ENCODE measurements at regions not wholly inside any gene's neighbourhood (a gene's known extent, or its start where the extent isn't known, plus 50 kb on each side); places are given as distances from the start of the nearest gene placed in this dataset.

- Mint-ChIP-seq H3K9me3 (peaks cover 36% of the 10 kb centered on the region), H3K36me3 (ENCODE audit: low read depth) (peaks cover 14% of the 10 kb centered on the region; the same call in 2 of the 3 replicates), H3K27ac (no peak overlapping the region), H3K4me3 (no peak overlapping the region), H3K4me1 (no peaks in the 10 kb centered on the region), H3K27me3 (ENCODE audit: insufficient read depth, low read depth, poor library complexity) (no peaks in the 10 kb centered on the region)
- DNase-seq (ENCODE audit: low spot score) (no peak), ATAC-seq (no peak)
- Histone ChIP-seq H3K36me3 (ENCODE audit: insufficient read depth) (no peaks in the 10 kb centered on the region), H3K79me2 (replicated peaks; ENCODE audit: insufficient read depth) (no peaks in the 10 kb centered on the region), H4K20me1 (replicated peaks; ENCODE audit: insufficient read depth) (no peaks in the 10 kb centered on the region), H3K4me1 (ENCODE audit: insufficient read depth) (no peaks in the 10 kb centered on the region), H3K27me3 (ENCODE audit: insufficient read depth) (no peaks in the 10 kb centered on the region), H2AFZ (peak overlapping the region; percentile 78; the same call in 1 of the 2 replicates), H3K4me3 (no peak overlapping the region), H3K27ac (ENCODE audit: low read depth) (no peak overlapping the region), H3K4me2 (no peak overlapping the region), H3K9me2 (ENCODE audit: insufficient read depth) (no peaks in the 10 kb centered on the region), H3F3A (replicated peaks; ENCODE audit: low read depth) (no peaks in the 10 kb centered on the region)
- TF ChIP-seq ZNF114 (CRISPR knock-in tag; IDR thresholded peaks at IDR 0.05) (no peak), REST (IDR thresholded peaks at IDR 0.05; ENCODE audit: unreplicated experiment) (no peak), NANOG (IDR thresholded peaks at IDR 0.05; ENCODE audit: borderline replicate concordance) (no peak), POLR2AphosphoS5 (IDR thresholded peaks at IDR 0.05; ENCODE audit: low read depth) (no peak), EZH2phosphoT487 (IDR thresholded peaks at IDR 0.05; ENCODE audit: unreplicated experiment) (no peak), CTCF (conservative IDR thresholded peaks at IDR 0.05; ENCODE audit: low read depth in 2 of 2) (no peak), ETS1 (IDR thresholded peaks at IDR 0.05) (no peak), CREB1 (CRISPR knock-in tag; IDR thresholded peaks at IDR 0.05; ENCODE audit: low read depth) (no peak), ZNF331 (CRISPR knock-in tag; IDR thresholded peaks at IDR 0.05; ENCODE audit: low read depth) (no peak), JUNB (IDR thresholded peaks at IDR 0.05; ENCODE audit: unreplicated experiment) (no peak), STAT1 (IDR thresholded peaks at IDR 0.05; ENCODE audit: unreplicated experiment) (no peak), EZH2 (IDR thresholded peaks at IDR 0.05; ENCODE audit: low read depth, unreplicated experiment) (no peak)
These were observed 923.0 kb downstream of the REEP3 start for GRCh38 chr10:64444163-64444562.
